DMS53 treated with DMSO at 0.1 percent for 48 hours (cell line): ENCODE measurements at regions not wholly inside any gene's neighbourhood (a gene's known extent, or its start where the extent isn't known, plus 50 kb on each side); places are given as distances from the start of the nearest gene placed in this dataset.
"Not testable (repeated sequence)": the region's sequence is repeated elsewhere in the genome, so short reads cannot be mapped to it uniquely, and the experiment has no call there.

Experiments used
- DNase-seq: peaks from one replicate; lab custom pipeline; 2025; ENCODE audit not compliant: unreplicated experiment; lab: John Stamatoyannopoulos, UW

- DNase-seq: no peak
Observed at GRCh38 chr17:73914536-73915274, 270.5 kb upstream of the SDK2 start.

GRCh38 chr17:73919033-73919432, 274.8 kb upstream of the SDK2 start:
- not testable (repeated sequence) for DNase-seq

GRCh38 chr17:73921306-73921705, 277.1 kb upstream of the SDK2 start:
- no peak for DNase-seq

DNA sequence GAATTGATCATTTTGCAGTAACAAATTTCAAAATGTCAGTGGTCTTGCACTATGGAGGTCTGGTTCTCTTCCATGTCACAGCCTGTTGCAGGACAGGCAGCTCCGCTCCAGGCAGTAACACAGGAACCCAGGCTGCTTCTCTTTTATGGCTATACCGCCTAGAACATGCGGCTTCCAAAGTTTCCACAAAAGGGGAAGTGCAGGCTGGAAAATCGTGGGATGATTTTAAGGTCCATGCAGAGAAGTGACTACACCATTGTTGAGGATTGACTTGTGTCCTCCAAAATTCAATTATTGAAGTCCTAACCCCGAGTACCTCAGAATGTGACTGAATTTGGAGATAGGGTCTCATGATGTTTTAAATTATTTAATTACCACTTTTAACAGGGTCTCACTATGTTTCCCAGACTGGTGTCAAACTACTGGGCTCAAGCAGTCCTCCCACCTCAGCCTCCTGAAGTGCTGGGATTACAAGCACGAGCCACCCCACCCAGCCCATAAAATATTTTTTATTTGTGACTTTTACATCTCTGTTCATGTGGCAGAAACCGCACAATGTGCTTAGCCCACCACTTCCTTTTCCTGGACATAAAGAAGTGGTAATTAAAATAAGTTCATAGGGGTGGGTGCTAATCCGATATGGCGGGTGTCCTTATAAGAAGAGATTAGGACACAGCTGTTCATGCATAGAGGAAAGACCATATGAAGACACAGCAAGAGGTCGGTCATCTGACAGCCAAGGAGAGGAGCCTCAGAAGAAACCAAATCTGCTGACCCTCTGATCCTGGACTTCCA, 279.2 kb upstream of the RPL38 start:
- no peak for DNase-seq

DNA sequence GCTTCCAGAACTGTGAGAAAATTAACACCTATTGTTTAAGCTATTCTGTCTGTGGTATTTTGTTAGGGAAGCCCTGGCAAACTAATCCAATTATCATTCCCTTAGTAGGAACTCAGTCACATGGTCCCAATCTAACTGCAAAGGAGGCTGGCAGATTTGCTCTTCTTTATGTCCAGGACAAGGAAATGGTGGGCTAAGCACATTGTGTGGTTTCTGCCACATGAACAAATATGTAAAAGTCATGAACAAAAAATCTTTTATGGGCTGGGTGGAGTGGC, 278.6 kb upstream of the RPL38 start:
- no peak for DNase-seq

DNA sequence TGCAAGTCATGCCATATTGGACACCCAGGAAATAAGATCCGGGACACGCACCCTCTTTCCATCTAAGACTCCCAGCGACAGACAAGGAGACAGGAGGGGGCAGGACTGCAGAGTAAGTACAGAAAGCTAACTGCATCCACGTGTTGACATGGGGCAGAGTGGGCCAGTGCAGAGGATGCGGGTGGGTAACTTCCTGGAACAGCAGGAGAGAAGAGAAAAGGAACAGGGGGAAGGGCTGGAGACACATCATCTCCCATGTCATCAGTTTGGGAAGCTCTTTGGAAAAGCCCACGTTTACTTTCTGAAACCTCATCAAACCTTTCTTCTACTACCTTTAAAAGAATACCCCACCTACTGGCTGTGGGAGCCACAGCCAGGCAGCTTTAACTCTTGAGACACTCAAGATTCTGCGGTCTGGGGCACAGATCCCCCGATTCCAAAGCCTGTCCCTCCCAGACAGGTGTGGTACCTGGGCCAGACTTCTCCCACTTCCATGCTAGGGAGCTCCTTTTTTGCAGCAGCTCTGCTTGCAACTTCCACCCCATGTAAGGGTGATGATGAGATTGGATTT, 273.5 kb upstream of the RPL38 start:
- DNase-seq: no peak

- DNase-seq: no peak
Observed at GRCh38 chr17:73932216-73932749, 271.2 kb upstream of the RPL38 start.

- no peak for DNase-seq
Observed at GRCh38 chr17:73933164-73933766, 270.2 kb upstream of the RPL38 start.

GRCh38 chr17:73933871-73934270, 269.6 kb upstream of the RPL38 start:
- DNase-seq: no peak

DNA sequence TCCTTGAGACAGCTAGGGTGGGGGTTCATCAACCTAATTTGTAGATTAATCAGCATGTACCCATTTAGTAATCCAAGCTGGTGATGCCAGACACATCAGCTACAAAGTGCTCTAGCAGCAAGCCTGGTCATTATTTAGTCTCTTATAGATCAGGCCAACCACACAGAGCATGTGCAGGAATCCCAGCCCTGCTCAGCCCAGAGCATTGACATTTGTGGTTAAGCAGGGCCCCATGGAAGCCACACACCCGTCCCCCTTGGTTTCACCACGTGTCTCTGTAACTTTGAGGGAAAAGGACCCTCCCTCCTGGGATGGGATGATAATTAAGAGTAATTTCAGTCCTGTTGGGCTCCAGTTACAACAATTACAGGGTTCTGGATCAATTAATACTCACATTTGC, 268.8 kb upstream of the RPL38 start:
- no peak for DNase-seq

DNA sequence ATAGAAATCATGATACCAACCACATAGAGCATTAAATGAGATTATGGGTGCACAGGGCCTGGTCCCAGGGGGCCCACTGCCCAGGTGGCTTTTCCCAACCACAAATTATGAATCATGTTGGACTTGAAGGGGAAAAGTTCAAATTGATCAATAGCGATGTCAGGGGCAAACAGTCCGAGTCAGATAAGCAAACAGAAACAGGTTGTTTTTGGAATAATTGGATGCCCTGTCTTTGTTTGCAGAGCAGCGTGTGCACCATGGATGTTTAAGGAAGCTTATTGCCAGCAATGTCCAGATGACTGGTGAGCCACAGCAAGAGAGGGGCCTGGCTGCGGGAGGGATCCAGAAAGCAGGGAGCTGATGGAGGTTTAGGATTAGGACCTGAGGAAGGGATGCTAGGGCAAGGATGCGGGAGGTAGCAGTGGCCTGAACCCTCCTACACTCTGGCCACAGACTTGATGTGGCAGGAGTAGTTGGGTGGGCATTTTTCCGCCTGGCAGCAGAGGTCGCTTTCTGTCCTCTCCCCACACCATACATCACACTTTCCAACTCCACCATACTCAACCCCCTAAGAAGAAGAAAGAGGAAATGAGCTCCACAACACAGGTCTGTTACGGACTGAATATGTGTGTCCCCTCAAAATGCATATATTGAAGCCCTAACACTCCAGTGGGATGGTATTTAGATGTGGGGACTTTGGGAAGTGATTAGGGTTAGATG, 266.4 kb upstream of the RPL38 start:
- DNase-seq: no peak

- no peak for DNase-seq
Observed at GRCh38 chr17:73938706-73939105, 264.8 kb upstream of the RPL38 start.

- no peak for DNase-seq
Observed at GRCh38 chr17:73939806-73940205, 263.7 kb upstream of the RPL38 start.

DNA sequence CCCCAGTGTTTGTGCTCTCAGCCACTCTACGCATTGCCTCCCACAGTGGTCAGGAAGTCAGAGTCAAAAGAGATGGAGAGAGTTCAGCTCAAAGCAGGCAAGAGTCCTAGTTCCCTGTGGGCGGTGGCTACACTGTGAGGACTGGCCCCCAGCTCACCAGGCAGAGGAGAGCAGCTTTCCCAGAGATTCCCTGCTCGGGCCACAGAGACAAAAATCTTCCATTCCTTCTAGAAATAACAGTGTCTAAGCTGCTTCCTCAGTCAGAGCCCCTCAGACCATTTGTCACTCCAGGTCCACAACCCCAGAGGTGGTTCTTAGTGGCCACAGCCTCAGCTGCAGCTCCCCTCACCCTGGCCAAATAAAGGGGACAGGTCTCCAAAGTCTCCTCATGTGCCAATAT, 263.0 kb upstream of the RPL38 start:
- no peak for DNase-seq

GRCh38 chr17:73941919-73942530, 261.5 kb upstream of the RPL38 start:
- no peak for DNase-seq

DNA sequence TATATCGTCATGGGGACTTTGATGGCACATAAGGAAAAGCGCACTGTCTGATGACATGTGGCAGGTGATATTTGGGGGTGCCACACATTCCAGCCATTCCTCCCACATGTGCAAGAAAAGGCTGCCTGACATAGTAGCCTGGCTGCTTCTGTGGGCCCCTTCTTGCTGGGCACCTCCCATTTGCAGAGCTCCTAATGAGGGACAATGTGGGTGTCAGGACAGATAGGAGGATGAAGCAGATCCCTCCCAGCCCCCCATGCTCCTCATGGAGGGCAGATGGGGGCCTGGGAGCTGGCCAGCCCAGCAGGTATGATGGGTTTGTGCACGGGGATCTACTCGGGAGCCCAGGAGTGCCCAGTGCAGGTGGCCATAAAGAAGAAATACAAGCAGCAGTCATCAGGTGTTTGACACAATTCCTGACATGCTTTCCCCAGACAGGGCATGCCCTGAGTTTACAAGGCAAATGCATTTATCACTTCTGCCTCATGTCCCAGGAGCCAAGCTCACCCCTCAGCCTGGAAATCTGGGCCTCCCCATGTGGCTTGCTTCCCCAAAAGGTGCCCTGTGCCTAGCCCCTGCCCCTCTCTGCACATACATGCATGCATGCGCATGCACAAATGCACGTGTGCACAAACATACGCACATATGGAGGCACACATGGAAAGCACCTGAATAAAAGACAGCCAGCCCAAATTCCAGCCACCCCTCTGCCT, 260.6 kb upstream of the RPL38 start:
- no peak for DNase-seq

DNA sequence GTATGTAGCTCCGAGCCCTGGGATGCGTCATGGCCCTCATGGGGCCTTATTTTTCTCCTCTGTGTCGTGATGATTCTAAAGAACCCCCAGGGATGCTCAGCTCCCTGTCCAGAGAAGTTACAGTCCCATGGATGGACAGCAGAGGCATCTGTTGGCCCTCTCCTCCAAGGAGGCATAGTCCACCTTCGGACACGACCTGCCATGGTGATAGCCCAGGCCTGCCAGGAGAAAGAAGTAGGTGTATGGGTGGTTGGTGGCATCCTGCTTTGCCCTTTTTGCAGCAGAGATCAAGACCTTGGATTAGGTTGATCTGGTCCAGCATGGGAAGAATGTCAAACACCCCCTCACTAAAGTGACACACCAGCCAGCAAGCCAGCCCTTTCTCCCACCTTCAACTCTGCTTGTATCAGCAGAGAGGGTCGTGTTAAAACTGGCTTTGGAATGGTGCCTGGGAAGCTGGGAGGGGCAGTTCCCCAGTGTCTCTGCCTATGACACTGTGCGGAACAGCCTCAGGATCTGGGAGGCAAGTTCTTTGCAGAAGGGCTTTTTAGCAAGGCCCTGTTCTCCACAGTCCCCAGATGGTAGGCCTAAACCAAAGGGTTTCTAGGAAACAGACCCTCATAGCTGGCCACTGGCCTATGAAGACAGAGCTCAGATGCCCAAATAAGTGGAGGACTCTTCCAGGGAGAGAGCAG, 259.9 kb upstream of the RPL38 start:
- DNase-seq: no peak

- no peak for DNase-seq
Observed at GRCh38 chr17:73944366-73944765, 259.1 kb upstream of the RPL38 start.

- no peak for DNase-seq
Observed at GRCh38 chr17:73947281-73947965, 256.1 kb upstream of the RPL38 start.
